ENCODE measurements at regions not wholly inside any gene's neighbourhood (a gene's known extent, or its start where the extent isn't known, plus 50 kb on each side); places are given as distances from the start of the nearest gene placed in this dataset.

- TF ChIP-seq NR2C1 (IDR thresholded peaks at IDR 0.05) (no peak), EZH2 (IDR thresholded peaks at IDR 0.05; ENCODE audit: borderline replicate concordance, control insufficient read depth, low read depth, low read length) (no peak), EGR1 (IDR thresholded peaks at IDR 0.05; ENCODE audit: borderline replicate concordance in 1 of 2, low read depth in 2 of 2, low read length in 2 of 2) (no peak), PAX5 (IDR thresholded peaks at IDR 0.05; ENCODE audit: borderline replicate concordance, low read depth, low read length) (no peak), KLF5 (IDR thresholded peaks at IDR 0.05; ENCODE audit: partially characterized antibody) (no peak), BMI1 (IDR thresholded peaks at IDR 0.05; ENCODE audit: borderline replicate concordance) (no peak), ZBED1 (IDR thresholded peaks at IDR 0.05; ENCODE audit: borderline replicate concordance) (peak; percentile 65; the same call in 1 of the 2 replicates), MEF2A (IDR thresholded peaks at IDR 0.05; ENCODE audit: insufficient read depth, low read depth, low read length) (peak; percentile 98), ATF2 (IDR thresholded peaks at IDR 0.05; ENCODE audit: low read length) (peak; percentile 90), ZNF384 (IDR thresholded peaks at IDR 0.05; ENCODE audit: borderline replicate concordance, low read depth, low read length) (no peak), NFIC (IDR thresholded peaks at IDR 0.05; ENCODE audit: low read depth, low read length) (peak; percentile 93), YBX1 (IDR thresholded peaks at IDR 0.05) (no peak), BCL11A (IDR thresholded peaks at IDR 0.05; ENCODE audit: low read depth, low read length) (no peak), HDAC6 (IDR thresholded peaks at IDR 0.05; ENCODE audit: unreplicated experiment) (no peak), MAX (IDR thresholded peaks at IDR 0.05; ENCODE audit: low read depth, low read length) (no peak), POLR2AphosphoS2 (IDR thresholded peaks at IDR 0.05; ENCODE audit: low read depth, low read length) (0 out of 2 replicates have a peak, but pooled peaks have one; percentile 39), ZBTB40 (IDR thresholded peaks at IDR 0.05; ENCODE audit: borderline replicate concordance) (peak; percentile 40; the same call in 1 of the 2 replicates), CBX5 (IDR thresholded peaks at IDR 0.05; ENCODE audit: low read depth) (peak; percentile 89), SMARCA5 (IDR thresholded peaks at IDR 0.05) (no peak), E2F4 (IDR thresholded peaks at IDR 0.05; ENCODE audit: low read depth, low read length) (no peak), RCOR1 (conservative IDR thresholded peaks at IDR 0.05; ENCODE audit: low read depth, low read length) (peak; percentile 86; the same call in 1 of the 2 replicates), SMAD5 (IDR thresholded peaks at IDR 0.05; ENCODE audit: low read depth) (no peak), JUND (IDR thresholded peaks at IDR 0.05; ENCODE audit: low read depth, low read length) (no peak), RUNX3 (IDR thresholded peaks at IDR 0.05; ENCODE audit: low read length) (peak; percentile 75), FOS (IDR thresholded peaks at IDR 0.05; ENCODE audit: borderline replicate concordance, extremely low read depth, insufficient read length) (no peak)
These were observed 151.9 kb upstream of the UBE2E1 start (continued) for GRCh38 chr3:23653647-23654525.
